Stimulated activated CD4-positive, alpha-beta T cell treated with anti-CD3 and anti-CD28 coated beads, Interleukin-4, amount 100 ng/mL, for 48 hours (primary cell): ENCODE measurements at regions not wholly inside any gene's neighbourhood (a gene's known extent, or its start where the extent isn't known, plus 50 kb on each side); places are given as distances from the start of the nearest gene placed in this dataset.

Source experiments
- DNase-seq, 2 donors: peaks; one replicate each; pipeline ENCODE4 v3.0.0-alpha.2; 2020; ENCODE audit warnings: low read depth in 2 of 2

DNA sequence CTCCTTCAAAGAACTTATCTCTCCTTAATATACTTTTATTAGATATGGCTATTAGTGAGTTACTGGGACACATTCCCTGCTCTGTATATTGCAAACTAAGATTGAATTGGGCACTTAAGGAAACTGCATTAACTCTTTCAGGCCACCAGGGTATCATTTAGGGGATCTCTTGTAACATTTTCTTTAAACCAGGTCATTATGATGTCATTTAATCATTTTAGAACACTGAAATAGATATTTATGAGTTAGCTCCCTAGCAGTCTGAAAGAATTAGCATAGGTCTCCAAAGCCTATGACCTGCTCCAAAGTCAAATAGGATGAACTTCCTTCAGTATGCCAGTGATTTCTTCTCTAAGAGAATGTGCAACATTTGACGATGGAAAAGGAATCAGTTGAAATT lies 506.9 kb downstream of the FOXG1 start:
- DNase-seq, result no peak

GRCh38 chr14:29274890-29275596 lies 508.5 kb downstream of the FOXG1 start:
- DNase-seq, result no peak

DNA sequence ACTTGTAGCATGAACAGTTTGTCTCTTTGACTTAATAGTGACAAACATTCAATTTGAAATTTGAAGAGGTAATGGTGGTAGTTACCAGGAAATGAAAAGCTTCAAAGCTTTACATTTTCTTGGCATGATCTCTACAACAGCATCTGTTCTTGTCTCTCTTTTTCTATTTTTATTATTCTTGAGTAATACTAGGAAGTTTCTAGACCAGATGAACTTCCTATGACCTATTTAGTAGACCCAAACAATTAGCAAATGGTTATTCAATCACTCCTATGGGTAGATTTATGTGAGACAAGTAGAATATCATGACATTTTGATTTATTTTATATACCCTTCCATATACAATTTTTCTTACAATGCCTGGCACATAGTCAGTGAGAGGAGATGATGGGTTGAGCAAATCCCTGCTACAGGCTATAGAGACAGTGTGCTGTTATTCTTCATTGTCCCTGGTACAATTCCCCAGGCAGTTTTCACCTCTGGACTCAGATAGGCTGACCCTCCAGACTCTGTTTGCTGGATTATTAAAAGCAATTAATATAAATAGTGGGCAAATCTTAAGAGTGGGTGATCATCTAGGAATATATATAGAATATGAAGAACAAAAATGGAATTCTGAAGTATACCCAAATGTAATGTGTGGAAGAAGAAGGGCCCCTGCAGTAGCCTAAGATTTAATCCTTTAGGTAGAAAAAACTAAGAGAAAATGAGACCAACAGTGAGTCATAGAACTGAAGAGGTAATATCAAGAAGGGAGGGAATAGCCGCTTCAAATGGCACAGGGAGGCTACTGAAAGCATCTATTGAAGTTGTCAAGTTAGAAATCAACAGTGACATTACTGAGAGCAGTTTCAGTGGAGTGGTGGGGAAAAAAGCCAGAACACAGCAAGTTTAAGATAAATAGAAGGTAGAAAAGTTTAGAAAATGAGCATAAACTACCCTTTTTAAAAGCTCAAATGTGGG lies 512.0 kb downstream of the FOXG1 start:
- DNase-seq, result no peak

- DNase-seq, result no peak
Measured at GRCh38 chr14:29282169-29282568, 515.6 kb downstream of the FOXG1 start.

DNA sequence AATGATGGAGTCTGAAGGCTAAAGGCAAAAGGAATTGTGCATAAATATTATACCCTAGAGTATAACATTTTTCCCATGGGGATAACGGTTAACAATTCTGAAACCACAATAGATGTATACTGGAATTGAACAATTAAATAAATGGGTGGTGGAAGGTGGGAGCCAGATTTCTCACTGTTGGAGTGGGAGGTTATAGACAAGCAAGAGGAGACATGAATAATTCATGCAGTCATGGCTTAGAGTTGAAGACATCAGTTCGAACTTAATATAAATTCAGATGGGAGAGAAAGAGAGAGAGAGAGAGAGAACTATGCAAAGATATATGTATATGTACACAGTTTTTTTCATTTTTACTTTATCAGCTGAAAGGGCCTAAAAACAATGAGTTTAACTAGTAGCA lies 523.9 kb downstream of the FOXG1 start:
- no peak for DNase-seq

DNA sequence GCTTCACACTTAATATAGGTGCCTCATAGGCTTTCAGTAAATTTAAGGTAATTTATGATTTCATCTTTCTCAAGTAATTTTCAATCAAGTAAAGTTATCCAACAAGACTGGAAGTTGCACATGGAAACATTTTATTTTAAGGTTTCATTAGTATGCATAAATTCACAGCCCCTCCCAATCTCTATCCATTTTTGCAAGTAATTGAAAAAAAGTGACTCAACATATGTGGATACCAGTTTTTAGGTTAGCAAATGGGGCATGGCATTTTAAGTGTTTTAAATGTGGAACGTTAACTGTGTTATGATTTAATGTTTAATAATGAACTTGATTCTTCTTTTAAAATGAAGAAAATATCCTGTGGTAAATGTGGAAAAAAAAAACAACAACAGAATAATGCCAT lies 532.8 kb downstream of the FOXG1 start:
- no peak for DNase-seq

GRCh38 chr14:29301571-29301970 lies 535.0 kb downstream of the FOXG1 start:
- no peak for DNase-seq

DNA sequence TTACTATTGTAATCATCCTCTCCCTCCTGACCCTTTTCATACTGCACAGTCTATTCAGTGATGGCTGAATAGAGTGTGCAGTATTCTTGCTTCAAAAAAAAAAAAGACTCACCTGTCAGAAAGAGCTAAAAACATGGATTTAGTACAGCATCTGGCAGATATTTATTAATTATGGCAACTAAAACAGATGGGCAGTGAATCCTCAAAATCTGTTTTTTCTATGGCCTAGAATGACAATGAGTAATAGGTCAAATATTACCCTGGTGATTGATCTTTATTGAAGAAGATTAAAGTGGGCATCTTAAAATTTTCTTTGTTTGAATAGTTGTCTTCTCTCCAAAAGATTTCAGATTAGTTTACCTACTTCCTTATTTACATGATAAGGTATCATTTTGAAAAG lies 543.6 kb downstream of the FOXG1 start:
- DNase-seq, result no peak

GRCh38 chr14:29310757-29311156 lies 544.2 kb downstream of the FOXG1 start:
- DNase-seq, result no peak

DNA sequence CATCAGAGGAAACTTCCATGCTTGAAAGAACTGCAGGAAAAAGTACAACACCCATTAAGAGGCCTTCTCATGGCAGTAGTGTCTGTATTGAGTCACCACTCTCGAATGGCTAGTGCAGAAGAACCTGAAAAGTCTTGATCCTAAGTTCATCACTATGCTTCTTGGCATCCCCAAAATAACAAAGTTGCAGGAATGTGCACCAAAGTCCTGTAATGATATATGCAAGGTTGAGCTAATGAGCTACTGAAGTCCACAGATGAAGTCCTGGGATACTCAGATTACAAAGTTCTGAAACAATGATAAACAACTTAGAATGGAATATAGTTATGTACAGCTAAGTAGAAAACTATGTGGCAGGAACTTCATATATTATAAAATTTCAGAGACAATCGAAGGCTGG lies 545.4 kb downstream of the FOXG1 start:
- DNase-seq, result no peak

DNA sequence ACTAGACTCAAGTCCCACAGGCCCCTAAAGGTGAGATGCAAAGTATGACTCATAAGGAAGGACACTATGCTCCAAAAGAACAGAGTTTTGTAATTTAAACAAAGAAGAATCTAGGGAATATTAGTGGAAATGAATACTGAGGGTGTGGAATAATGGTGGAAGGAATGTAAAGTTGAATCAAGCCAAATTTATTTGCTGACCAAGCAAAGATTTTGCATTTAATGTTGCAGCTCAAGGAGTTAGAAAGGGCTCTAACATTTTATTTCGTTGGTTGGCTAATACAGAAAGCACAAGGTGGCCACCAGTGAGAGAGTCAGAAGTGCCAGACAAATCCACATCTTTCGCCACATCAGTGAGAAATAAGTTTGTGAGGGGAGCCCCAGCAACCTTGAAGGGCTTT lies 550.3 kb downstream of the FOXG1 start:
- DNase-seq, result no peak

DNA sequence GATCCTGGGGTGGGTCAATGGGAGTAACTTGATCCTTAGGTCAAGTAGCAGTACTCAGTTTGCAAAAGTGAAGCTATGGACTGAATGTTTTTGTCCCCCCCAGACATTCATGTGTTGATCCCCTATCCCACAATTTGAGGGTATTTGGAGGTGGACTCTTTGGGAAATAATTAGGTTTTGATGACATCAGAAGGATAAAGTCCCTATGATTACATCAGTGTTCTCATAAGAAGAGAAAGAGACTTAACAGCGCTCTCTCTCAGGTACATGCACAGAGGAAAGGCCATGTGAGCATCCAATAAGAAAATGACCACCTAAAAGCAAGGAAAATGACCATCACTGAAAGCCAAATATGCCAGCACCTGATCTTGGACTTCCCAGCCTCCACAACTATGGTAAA lies 550.8 kb downstream of the FOXG1 start:
- DNase-seq, result no peak

DNA sequence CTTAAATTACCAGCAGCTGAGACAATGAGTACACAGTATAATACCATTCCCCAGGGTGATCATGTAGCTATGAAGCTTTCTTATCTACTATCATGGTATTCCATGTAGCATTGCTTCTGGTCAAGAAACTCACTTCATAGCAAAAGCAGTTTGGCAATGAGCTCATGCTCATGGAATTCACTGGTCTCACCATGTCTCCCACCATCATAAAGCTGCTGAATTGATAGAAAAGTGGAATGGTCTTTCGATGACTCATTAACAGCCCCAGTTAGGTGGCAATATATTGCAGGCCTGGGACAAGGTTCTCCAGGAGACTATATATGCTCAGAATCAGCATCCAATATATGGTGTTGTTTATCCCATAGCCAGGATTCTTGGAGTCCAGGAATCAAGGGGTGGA lies 553.7 kb downstream of the FOXG1 start:
- DNase-seq, result no peak

GRCh38 chr14:29321646-29322045 lies 555.1 kb downstream of the FOXG1 start:
- DNase-seq, result no peak

GRCh38 chr14:29339494-29340172 lies 573.0 kb downstream of the FOXG1 start:
- no peak for DNase-seq

DNA sequence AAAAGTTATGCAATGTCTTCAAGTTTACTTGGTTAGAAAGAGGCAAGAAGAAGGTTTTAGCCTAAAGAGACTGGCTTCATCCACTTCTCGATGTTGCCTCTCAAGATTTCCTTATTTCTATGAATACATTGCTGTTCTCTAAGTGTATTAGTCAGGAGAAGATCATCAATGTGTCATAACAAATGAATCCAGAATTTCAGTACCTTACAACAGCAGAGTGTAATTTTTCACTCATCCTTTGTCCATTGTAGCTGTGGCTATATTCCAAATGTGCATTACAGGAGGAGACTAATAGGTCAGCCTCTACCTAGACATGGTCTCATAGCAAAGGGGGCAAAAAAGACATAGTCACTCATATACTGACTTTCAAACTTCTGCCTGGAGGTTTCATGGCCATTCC lies 579.1 kb downstream of the PRKD1 start:
- DNase-seq, result no peak

DNA sequence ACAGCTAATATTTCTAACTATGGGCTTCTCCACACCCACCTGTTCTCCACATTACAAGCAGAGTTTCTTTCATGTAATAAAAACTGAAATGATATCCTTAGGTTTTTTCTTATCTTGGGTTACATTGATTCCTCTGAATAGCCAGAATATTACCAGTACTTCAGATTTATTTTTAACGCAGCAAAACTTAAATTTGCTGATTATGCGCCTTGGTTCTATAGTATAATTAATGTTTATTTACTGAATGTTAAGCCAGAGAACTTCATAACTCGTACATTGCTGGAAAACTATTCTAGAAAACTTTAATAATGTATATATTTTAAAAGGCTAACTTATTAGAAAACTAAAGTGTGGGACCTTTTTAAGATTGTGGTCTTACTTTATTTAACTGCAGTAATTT lies 577.2 kb downstream of the PRKD1 start:
- DNase-seq, result no peak

- DNase-seq, result no peak
Measured at GRCh38 chr14:29351996-29352705, 575.5 kb downstream of the PRKD1 start.

GRCh38 chr14:29352706-29353080 lies 575.0 kb downstream of the PRKD1 start:
- no peak for DNase-seq

DNA sequence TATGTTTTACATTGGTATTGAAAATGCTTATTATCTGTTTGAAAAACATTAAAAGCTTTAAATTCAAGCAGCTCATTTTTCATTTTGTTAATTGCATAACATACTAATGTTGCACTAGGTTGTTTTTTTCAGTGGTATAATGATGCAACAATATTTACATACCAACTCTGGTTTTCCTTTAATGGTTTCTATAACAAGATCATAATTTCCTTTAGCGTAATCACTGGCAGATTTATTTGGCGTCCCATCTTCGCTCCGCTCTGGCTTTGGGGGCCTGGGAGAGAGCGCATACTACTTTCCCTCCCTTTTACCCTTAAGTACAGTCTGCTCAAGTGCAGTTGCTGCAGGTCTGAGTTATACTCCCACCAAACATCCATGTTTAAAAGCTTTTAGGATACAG lies 574.1 kb downstream of the PRKD1 start:
- no peak for DNase-seq

DNA sequence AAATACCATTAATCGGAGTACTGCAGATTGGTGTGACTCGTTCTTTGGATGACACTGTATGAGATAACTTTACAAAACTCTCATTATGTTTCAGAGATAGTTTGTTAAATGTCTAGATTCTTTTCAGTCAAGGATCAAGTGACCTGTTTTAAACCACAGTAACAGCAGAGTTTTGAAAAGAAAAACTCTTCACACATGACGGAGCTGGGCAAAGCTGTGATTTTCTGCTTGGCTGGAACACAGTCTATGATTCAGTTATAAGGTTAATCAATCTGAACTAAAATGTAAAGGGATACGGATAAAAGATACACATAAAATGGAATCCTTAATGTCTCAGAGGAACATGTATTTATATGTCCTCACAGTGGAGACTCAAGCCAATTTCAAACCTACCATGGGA lies 573.2 kb downstream of the PRKD1 start:
- no peak for DNase-seq

- DNase-seq, result no peak
Measured at GRCh38 chr14:29355331-29355730, 572.3 kb downstream of the PRKD1 start.
